Psoas muscle (tissue), 7 donors: ENCODE measurements at regions not wholly inside any gene's neighbourhood (a gene's known extent, or its start where the extent isn't known, plus 50 kb on each side); places are given as distances from the start of the nearest gene placed in this dataset.

ENCODE experiments used
- ATAC-seq, 4 donors: fragments of 200-7000 bp; cut with Tn5 transposase; one replicate each; pipeline ENCODE4 v1.9.1; 2020; ENCODE audit warnings: moderate library complexity in 3 of 4, mild to moderate bottlenecking in 2 of 4
- DNase-seq, 2 donors: peaks; one replicate each; pipeline ENCODE4 v3.0.0-alpha.2; 2020
- H3K27ac ChIP-seq: fragments of 200-600 bp; one replicate; pipeline ENCODE4 v1.8.0; 2022
- H3K27me3 ChIP-seq, 3 donors: fragments of 200-600 bp in 1 of 3; one replicate each; pipeline versions ENCODE4 v1.6.1 to v1.8.0; 2013 to 2022; ENCODE audit warnings: low read length in 2 of 3, mild to moderate bottlenecking in 2 of 3, moderate library complexity in 1 of 3; ENCODE audit not compliant: insufficient read depth in 3 of 3
- H3K36me3 ChIP-seq, 2 donors: fragments of 200-600 bp in 1 of 2; one replicate each; pipeline versions ENCODE4 v1.6.1 to v1.8.0; 2013 to 2022; ENCODE audit warnings: low read depth in 1 of 2, mild to moderate bottlenecking in 1 of 2, moderate library complexity in 1 of 2; ENCODE audit not compliant: insufficient read depth in 1 of 2
- H3K4me1 ChIP-seq: fragments of 200-600 bp; one replicate; pipeline ENCODE4 v1.8.0; 2022
- H3K4me3 ChIP-seq: fragments of 200-600 bp; one replicate; pipeline ENCODE4 v1.8.0; 2022; ENCODE audit warnings: mild to moderate bottlenecking
- H3K9me3 ChIP-seq: fragments of 200-600 bp; one replicate; pipeline ENCODE4 v1.8.0; 2022
- CTCF ChIP-seq: fragments of 200-600 bp; IDR thresholded peaks from one replicate; pipeline ENCODE4 v1.8.0; 2022; ENCODE audit warnings: antibody characterized with exemption
- WGBS, 3 donors: extraction: QIAGEN DNeasy Blood & Tissue Kit; methylation state at CpG; one replicate each; pipeline versions ENCODE4 v1.1.6 to v1.1.7; 2013; 5-methylcytosine and 5-hydroxymethylcytosine counted together
- intact Hi-C, 2 donors: fragments of 100-400 bp; cut with DNase I; formaldehyde crosslinking; loops; one replicate each; pipeline versions ENCODE4 v1.11.0 to v1.14.2; 2022
- donor health status: healthy with polysubstance abuse.
- donor health status: DM: no; HTN: no; CAD: no; lungs with moderate emphysema.
- donor health status: Bipolar disorder and iron deficiency.
- donor health status: healthy.
- donor health status: DM: yes; HTN: yes; CAD: no.
- donor health status: DM: no; HTN: no; CAD: no.
- donor health status: DM: yes; HTN: yes; CAD: no.

GRCh38 chr11:121749691-121750090 is 296.9 kb upstream of the SORL1-AS1 start:
- no peaks in the 10 kb centered on the region for H3K36me3 ChIP-seq
- no peaks in the 10 kb centered on the region for H3K9me3 ChIP-seq
- DNase-seq, result no peak
- WGBS, 3 donors, result 73 to 80% (median 78%) methylated on average over 3 of the region's 3 CpGs
- no peaks in the 10 kb centered on the region for H3K27me3 ChIP-seq
- intact Hi-C loops, result no loop called here
- no peak for ATAC-seq
- H3K27ac ChIP-seq, result no peak overlapping the region
- no peaks in the 10 kb centered on the region for H3K4me1 ChIP-seq
- H3K4me3 ChIP-seq, result no peak overlapping the region
- no peak for TF ChIP-seq CTCF

GRCh38 chr11:121748068-121748467 is 295.3 kb upstream of the SORL1-AS1 start:
- intact Hi-C loops, result no loop called here
- no peak overlapping the region for H3K27ac ChIP-seq
- 86 to 87% (median 87%) methylated on average over 1 of the region's 1 CpG for WGBS, 3 donors

GRCh38 chr11:121743285-121743684 is 290.5 kb upstream of the SORL1-AS1 start:
- DNase-seq, result no peak
- no peak overlapping the region for H3K4me3 ChIP-seq
- H3K27ac ChIP-seq, result no peak overlapping the region
- no peak for ATAC-seq
- H3K9me3 ChIP-seq, result peaks cover 2% of the 10 kb centered on the region
- H3K4me1 ChIP-seq, result no peaks in the 10 kb centered on the region
- H3K27me3 ChIP-seq, result no peaks in the 10 kb centered on the region
- no peak for TF ChIP-seq CTCF
- intact Hi-C loops, result no loop called here
- H3K36me3 ChIP-seq, result no peaks in the 10 kb centered on the region
- WGBS, 3 donors, result 94 to 100% (median 98%) methylated on average over 1 of the region's 1 CpG

More at GRCh38 chr11:121748068-121748467, 295.3 kb upstream of the SORL1-AS1 start:
- H3K9me3 ChIP-seq, result peaks cover 2% of the 10 kb centered on the region
- no peaks in the 10 kb centered on the region for H3K27me3 ChIP-seq
- no peak for TF ChIP-seq CTCF
- no peak overlapping the region for H3K4me3 ChIP-seq
- no peaks in the 10 kb centered on the region for H3K4me1 ChIP-seq
- DNase-seq, result no peak
- no peaks in the 10 kb centered on the region for H3K36me3 ChIP-seq
- ATAC-seq, result no peak

DNA sequence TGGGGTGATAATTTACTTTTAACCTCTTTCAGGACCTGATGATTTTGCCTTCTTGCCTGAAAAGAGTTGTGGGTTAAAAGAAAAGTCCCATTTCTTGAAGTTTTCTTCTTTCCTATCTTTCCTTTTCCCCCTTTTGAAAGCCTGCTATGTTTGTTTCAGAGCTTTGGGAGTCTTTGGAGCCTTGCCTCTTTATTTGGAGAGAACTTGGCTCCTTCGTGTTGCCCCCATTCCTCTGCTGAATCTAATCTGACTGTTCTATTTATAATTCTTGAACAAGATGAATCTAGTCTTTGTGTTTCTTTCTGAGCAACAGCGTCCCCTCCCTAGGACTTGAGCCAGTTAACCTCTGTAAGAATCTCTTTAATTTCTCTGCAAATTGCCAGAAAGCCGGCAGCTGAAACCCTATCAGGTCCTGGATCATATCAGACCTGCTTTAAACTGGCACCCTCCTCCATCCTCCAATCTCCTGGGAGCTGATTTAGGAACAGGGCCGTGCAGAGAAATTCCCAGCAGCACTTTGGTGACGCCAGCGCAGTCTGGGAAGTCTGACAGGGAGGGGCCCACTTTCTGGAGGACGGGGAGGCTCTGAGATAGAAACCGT is 289.1 kb upstream of the SORL1-AS1 start:
- ATAC-seq, result peak; percentile 43 to 74 (median 70)
- H3K9me3 ChIP-seq, result peaks cover 2% of the 10 kb centered on the region
- peak overlapping the region; percentile 51 for H3K27ac ChIP-seq
- TF ChIP-seq CTCF, result no peak
- DNase-seq, result peak; percentile 53 to 71
- intact Hi-C loops, result no loop called here
- H3K4me3 ChIP-seq, result peak overlapping the region; percentile 17
- no peaks in the 10 kb centered on the region for H3K4me1 ChIP-seq
- WGBS, 3 donors, result 11 to 25% (median 21%) methylated on average over 8 of the region's 8 CpGs
- H3K36me3 ChIP-seq, result no peaks in the 10 kb centered on the region
- no peaks in the 10 kb centered on the region for H3K27me3 ChIP-seq

DNA sequence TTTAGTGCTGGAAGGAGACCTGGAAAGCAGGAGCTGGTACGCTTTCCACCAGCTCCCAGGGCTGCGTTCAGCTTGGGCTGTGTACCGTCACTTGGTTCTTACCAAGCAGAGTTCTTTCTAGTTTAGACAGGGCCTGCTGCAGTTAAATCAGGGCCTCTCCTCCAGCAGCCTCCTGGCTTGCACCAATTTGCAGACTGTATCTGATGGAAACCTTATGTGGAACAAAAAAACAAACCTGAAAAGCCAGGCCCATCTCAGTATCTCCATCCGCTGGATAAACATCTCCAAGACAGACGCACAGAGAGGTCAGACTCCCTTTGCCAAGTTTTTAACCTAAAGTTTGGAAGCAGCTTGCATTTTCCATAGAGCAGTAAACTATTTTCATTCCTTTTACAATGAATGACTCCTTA is 288.6 kb upstream of the SORL1-AS1 start:
- H3K4me1 ChIP-seq, result no peaks in the 10 kb centered on the region
- H3K27me3 ChIP-seq, result no peaks in the 10 kb centered on the region
- H3K27ac ChIP-seq, result peak overlapping the region; percentile 51
- DNase-seq (no peak), ATAC-seq (no peak)
- no peaks in the 10 kb centered on the region for H3K36me3 ChIP-seq
- 40 to 75% (median 60%) methylated on average over 5 of the region's 5 CpGs for WGBS, 3 donors
- intact Hi-C loops, result no loop called here
- H3K4me3 ChIP-seq, result no peak overlapping the region
- H3K9me3 ChIP-seq, result peaks cover 2% of the 10 kb centered on the region
- no peak for TF ChIP-seq CTCF
